Endothelial cell of umbilical vein (primary cell): ENCODE measurements at regions not wholly inside any gene's neighbourhood (a gene's known extent, or its start where the extent isn't known, plus 50 kb on each side); places are given as distances from the start of the nearest gene placed in this dataset.

ENCODE experiments used
- BruUV-seq: library from RNA; stranded (reverse); fragments of 400-500 nt; replicated peaks from 2 replicates; lab custom pipeline; 2021; lab: Mats Ljungman, UMichigan
- CTCF ChIA-PET: fragments of 300-600, 350-600 bp; sonication (Branson Sonifier 250); formaldehyde crosslinking; loops from one replicate; lab custom pipeline; 2021; ENCODE audit warnings: antibody characterized with exemption, inconsistent platforms; lab: Charles Lee
- POLR2A ChIA-PET: fragments of 300-600, 350-600 bp; sonication (Branson Sonifier 250); formaldehyde crosslinking; loops from one replicate; lab custom pipeline; 2021; ENCODE audit warnings: antibody characterized with exemption, inconsistent platforms; lab: Charles Lee
- DNase-seq: peaks from one replicate; pipeline ENCODE4 v3.0.0-alpha.2; 2011; ENCODE audit warnings: low read depth, low spot score
- FAIRE-seq: peaks from 2 replicates; lab custom pipeline; 2011; peaks lifted over from hg19 to GRCh38; lab: Jason Lieb, UNC
- H2AFZ ChIP-seq: 2 replicates; pipeline ENCODE4 v1.6.0; 2012; ENCODE audit warnings: low read depth, low read length, control low read depth, inconsistent platforms
- H3K27ac ChIP-seq: 2 replicates; pipeline ENCODE4 v1.5.1; 2011; ENCODE audit warnings: low read depth, mild to moderate bottlenecking, control low read depth, low read length, moderate library complexity; ENCODE audit not compliant: insufficient read depth
- H3K27me3 ChIP-seq, 2 experiments: 2 replicates each; pipeline versions ENCODE4 v1.6.0 to v1.6.1; 2011; ENCODE audit warnings: low read length in 2 of 2, mixed read lengths in 1 of 2; ENCODE audit not compliant: control insufficient read depth in 2 of 2, insufficient read depth in 2 of 2
- H3K36me3 ChIP-seq, 2 experiments: 2 replicates in 1 of 2; 3 replicates in 1 of 2; pipeline ENCODE4 v1.5.1; 2011; ENCODE audit warnings: low read length in 2 of 2, mild to moderate bottlenecking in 1 of 2, moderate library complexity in 1 of 2; ENCODE audit not compliant: control insufficient read depth in 2 of 2, insufficient read depth in 2 of 2; ENCODE audit errors: extremely low read depth in 1 of 2
- H3K4me1 ChIP-seq: 3 replicates; pipeline ENCODE4 v1.5.1; 2011; ENCODE audit warnings: mild to moderate bottlenecking, low read length; ENCODE audit not compliant: control insufficient read depth, insufficient read depth; ENCODE audit errors: extremely low read depth
- H3K4me2 ChIP-seq: 2 replicates; pipeline ENCODE4 v1.6.1; 2011; ENCODE audit warnings: low read length, control low read depth, mixed read lengths; ENCODE audit not compliant: insufficient read depth
- H3K4me3 ChIP-seq, 3 experiments: fragments of 200-600 bp in 1 of 3; sonication (generic), shearing (Covaris generic) in 1 of 3; replicated peaks in 1 of 3; 2 replicates each; pipeline ENCODE4 v1.5.1; 2011 to 2016; ENCODE audit warnings: control low read depth in 3 of 3, low read length in 3 of 3, mild to moderate bottlenecking in 2 of 3, inconsistent platforms in 1 of 3, low read depth in 1 of 3, moderate library complexity in 1 of 3; ENCODE audit not compliant: insufficient read depth in 1 of 3
- H3K79me2 ChIP-seq: 2 replicates; pipeline ENCODE4 v1.6.0; 2012; ENCODE audit warnings: low read length, inconsistent platforms; ENCODE audit not compliant: control insufficient read depth, insufficient read depth
- H3K9ac ChIP-seq: replicated peaks from 2 replicates; pipeline ENCODE3; 2011; ENCODE audit warnings: low read length, control low read depth; ENCODE audit not compliant: insufficient read depth; ENCODE audit errors: extremely low read depth
- H3K9me1 ChIP-seq: replicated peaks from 3 replicates; pipeline ENCODE4 v1.6.0; 2011; ENCODE audit warnings: mild to moderate bottlenecking, low read length; ENCODE audit not compliant: control insufficient read depth, insufficient read depth; ENCODE audit errors: extremely low read depth
- H3K9me3 ChIP-seq: replicated peaks from 2 replicates; pipeline ENCODE4 v1.5.1; 2012; ENCODE audit warnings: low read length, inconsistent platforms; ENCODE audit not compliant: control insufficient read depth, insufficient read depth
- H4K20me1 ChIP-seq: replicated peaks from 2 replicates; pipeline ENCODE3; 2011; ENCODE audit warnings: mild to moderate bottlenecking, low read length; ENCODE audit not compliant: control insufficient read depth, insufficient read depth; ENCODE audit errors: extremely low read depth
- CTCF ChIP-seq, 2 donors: IDR thresholded peaks; 1 replicate in 1 of 2; 2 replicates in 1 of 2; pipeline ENCODE4 v1.5.1; 2011; ENCODE audit warnings: low read length in 2 of 2, mild to moderate bottlenecking in 2 of 2, moderate library complexity in 2 of 2, control low read depth in 1 of 2, inconsistent platforms in 1 of 2, low read depth in 1 of 2; ENCODE audit not compliant: insufficient read depth in 1 of 2; ENCODE audit errors: extremely low read depth in 1 of 2
- EZH2 ChIP-seq: IDR thresholded peaks from 2 replicates; pipeline ENCODE4 v1.6.1; 2012; ENCODE audit warnings: borderline replicate concordance, low read depth, mild to moderate bottlenecking, moderate library complexity, low read length, inconsistent platforms; ENCODE audit not compliant: severe bottlenecking
- FOS ChIP-seq: IDR thresholded peaks from 2 replicates; pipeline ENCODE4 v1.6.1; 2011; ENCODE audit warnings: mild to moderate bottlenecking, low read length, moderate library complexity, borderline replicate concordance; ENCODE audit not compliant: insufficient read depth
- GATA2 ChIP-seq: IDR thresholded peaks from 2 replicates; pipeline ENCODE4 v1.7.0; 2011; ENCODE audit warnings: low read depth, mild to moderate bottlenecking, moderate library complexity, mixed read lengths, low read length; ENCODE audit not compliant: insufficient read length, insufficient read depth
- JUN ChIP-seq: IDR thresholded peaks from 2 replicates; pipeline ENCODE4 v1.6.1; 2011; ENCODE audit warnings: borderline replicate concordance, low read depth; ENCODE audit not compliant: insufficient read length, insufficient read depth
- MYC ChIP-seq: IDR thresholded peaks from one replicate; pipeline ENCODE4 v1.6.1; 2011; ENCODE audit warnings: mild to moderate bottlenecking, low read depth, low read length
- POLR2A ChIP-seq: IDR thresholded peaks from 2 replicates; pipeline ENCODE4 v1.6.1; 2012; ENCODE audit warnings: low read depth, mild to moderate bottlenecking, control low read depth, low read length
- POLR2AphosphoS5 ChIP-seq: IDR thresholded peaks from 2 replicates; pipeline ENCODE4 v1.6.1; 2012; ENCODE audit warnings: low read depth, mild to moderate bottlenecking, control low read depth, low read length, moderate library complexity; ENCODE audit not compliant: insufficient read depth
- dilution Hi-C: fragments of 300-500 bp; cut with MboI; formaldehyde crosslinking; loops from one replicate; pipeline ENCODE4 v1.15.0; 2019; ENCODE audit warnings: low sequenced_read_pairs; ENCODE audit not compliant: extremely low pct_ligation_motif_present
- intact Hi-C: fragments of 100-400 bp; cut with micrococcal nuclease; formaldehyde crosslinking; loops from one replicate; pipeline ENCODE4 v1.10.0; 2022
- TF ChIP-seq, protein P1 (sequence below): IDR thresholded peaks from 2 replicates; pipeline ENCODE4 v1.6.1; 2011; ENCODE audit not compliant: insufficient read depth, insufficient read length

- no TSS peak for BruUV-seq
- Histone ChIP-seq H3K9me1 (no peaks in the 10 kb centered on the region), H4K20me1 (no peaks in the 10 kb centered on the region), H3K4me2 (no peak overlapping the region), H3K4me3 (no peak overlapping the region), H3K9me3 (peaks cover 21% of the 10 kb centered on the region), H3K36me3 (no peaks in the 10 kb centered on the region), H3K27me3 (no peaks in the 10 kb centered on the region), H3K9ac (no peak overlapping the region), H3K79me2 (no peaks in the 10 kb centered on the region), H2AFZ (no peak overlapping the region), H3K4me1 (no peaks in the 10 kb centered on the region), H3K27ac (no peak overlapping the region)
- FAIRE-seq = no peak
- DNase-seq = no peak
- TF ChIP-seq GATA2 (no peak), MYC (no peak), POLR2AphosphoS5 (no peak), JUN (no peak), POLR2A (no peak), FOS (no peak), CTCF (IDR thresholded peaks at IDR 0.05; ENCODE audit: extremely low read depth in 1 of 2, insufficient read depth in 1 of 2, low read depth in 1 of 2, low read length in 2 of 2) (no peak), EZH2 (no peak)
- TF ChIP-seq, protein P1, sequence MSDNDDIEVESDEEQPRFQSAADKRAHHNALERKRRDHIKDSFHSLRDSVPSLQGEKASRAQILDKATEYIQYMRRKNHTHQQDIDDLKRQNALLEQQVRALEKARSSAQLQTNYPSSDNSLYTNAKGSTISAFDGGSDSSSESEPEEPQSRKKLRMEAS = no peak
- ChIA-PET POLR2A (no interaction called here), CTCF (no interaction called here)
- intact Hi-C loops (no loop called here), dilution Hi-C loops (no loop called here)
Observed at GRCh38 chr22:48277868-48278581, 1515.6 kb downstream of the TBC1D22A start.
